ENCODE measurements at regions not wholly inside any gene's neighbourhood (a gene's known extent, or its start where the extent isn't known, plus 50 kb on each side); places are given as distances from the start of the nearest gene placed in this dataset.

DNA sequence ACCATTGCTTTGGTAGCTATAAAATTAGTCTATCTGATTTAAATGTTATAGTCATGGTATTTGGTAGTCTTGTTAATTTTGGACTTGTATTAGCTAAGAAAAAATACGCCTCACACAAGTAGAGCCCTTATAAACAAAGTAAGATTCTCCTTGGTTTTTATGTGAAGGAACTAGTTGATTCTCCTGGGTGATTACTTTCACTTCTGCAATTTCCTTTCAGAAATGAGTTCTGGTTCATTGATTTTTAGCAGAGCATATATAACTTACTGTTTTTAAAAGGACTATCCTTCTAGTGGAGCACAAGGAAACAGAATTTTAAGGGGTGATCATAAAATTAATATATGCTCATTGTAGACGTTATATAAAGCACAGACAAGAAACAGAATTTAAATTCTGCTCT lies 120.1 kb downstream of the BACH1 start:
- TF ChIP-seq, protein P1, sequence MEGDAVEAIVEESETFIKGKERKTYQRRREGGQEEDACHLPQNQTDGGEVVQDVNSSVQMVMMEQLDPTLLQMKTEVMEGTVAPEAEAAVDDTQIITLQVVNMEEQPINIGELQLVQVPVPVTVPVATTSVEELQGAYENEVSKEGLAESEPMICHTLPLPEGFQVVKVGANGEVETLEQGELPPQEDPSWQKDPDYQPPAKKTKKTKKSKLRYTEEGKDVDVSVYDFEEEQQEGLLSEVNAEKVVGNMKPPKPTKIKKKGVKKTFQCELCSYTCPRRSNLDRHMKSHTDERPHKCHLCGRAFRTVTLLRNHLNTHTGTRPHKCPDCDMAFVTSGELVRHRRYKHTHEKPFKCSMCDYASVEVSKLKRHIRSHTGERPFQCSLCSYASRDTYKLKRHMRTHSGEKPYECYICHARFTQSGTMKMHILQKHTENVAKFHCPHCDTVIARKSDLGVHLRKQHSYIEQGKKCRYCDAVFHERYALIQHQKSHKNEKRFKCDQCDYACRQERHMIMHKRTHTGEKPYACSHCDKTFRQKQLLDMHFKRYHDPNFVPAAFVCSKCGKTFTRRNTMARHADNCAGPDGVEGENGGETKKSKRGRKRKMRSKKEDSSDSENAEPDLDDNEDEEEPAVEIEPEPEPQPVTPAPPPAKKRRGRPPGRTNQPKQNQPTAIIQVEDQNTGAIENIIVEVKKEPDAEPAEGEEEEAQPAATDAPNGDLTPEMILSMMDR (IDR thresholded peaks at IDR 0.05), result no peak
- TF ChIP-seq POLR2AphosphoS5 (IDR thresholded peaks at IDR 0.05) (no peak), POLR2A (IDR thresholded peaks at IDR 0.05) (no peak)

Data from suprapubic skin (tissue), 4 donors.